ENCODE measurements at regions not wholly inside any gene's neighbourhood (a gene's known extent, or its start where the extent isn't known, plus 50 kb on each side); places are given as distances from the start of the nearest gene placed in this dataset.
"Not testable (repeated sequence)": the region's sequence is repeated elsewhere in the genome, so short reads cannot be mapped to it uniquely, and the experiment has no call there.

DNA sequence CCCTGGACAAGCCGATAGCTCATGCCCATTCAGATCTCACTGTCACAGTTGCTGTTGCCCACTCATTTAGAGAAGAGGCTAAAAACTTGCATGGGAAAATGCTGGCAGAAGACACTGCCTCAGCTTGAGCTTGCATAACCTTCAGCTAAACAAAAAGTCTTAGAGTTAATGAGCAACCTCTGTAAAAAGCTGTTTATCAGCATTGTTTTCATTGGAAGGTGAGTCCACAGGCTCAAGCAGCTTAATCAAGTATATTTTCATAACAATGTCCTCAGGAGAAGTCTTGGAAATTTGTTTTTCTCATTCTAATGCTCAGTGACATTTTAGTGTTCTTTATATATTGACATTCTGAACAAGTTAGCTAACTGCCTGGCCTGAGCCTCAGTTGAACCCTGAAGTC, 872.9 kb downstream of the TMTC2 start:
- Histone ChIP-seq H3K4me2 (ENCODE audit: low read length) (no peak overlapping the region), H2BK15ac (replicated peaks; ENCODE audit: low read depth) (no peak overlapping the region), H4K8ac (ENCODE audit: low read depth, low read length) (no peak overlapping the region), H3K56ac (ENCODE audit: low read length) (no peak overlapping the region), H3K4me1 (ENCODE audit: control insufficient read depth, low read depth, low read length) (no peaks in the 10 kb centered on the region), H2BK120ac (ENCODE audit: low read depth, low read length) (no peak overlapping the region), H3K27ac (ENCODE audit: low read depth, low read length) (no peak overlapping the region), H3K79me1 (ENCODE audit: low read length) (no peaks in the 10 kb centered on the region), H3K18ac (ENCODE audit: low read length) (no peak overlapping the region), H3K4ac (ENCODE audit: low read depth, low read length) (no peak overlapping the region), H3K27me3 (ENCODE audit: insufficient read depth, low read length, poor library complexity) (no peaks in the 10 kb centered on the region), H2AK5ac (ENCODE audit: low read length) (no peak overlapping the region), H3K79me2 (ENCODE audit: control insufficient read depth, insufficient read depth, low read length) (no peaks in the 10 kb centered on the region), H3K4me3 (ENCODE audit: low read length) (no peak overlapping the region), H3K36me3 (ENCODE audit: control insufficient read depth, insufficient read depth, low read length) (no peaks in the 10 kb centered on the region), H4K5ac (ENCODE audit: low read length) (no peak overlapping the region), H3K23ac (ENCODE audit: low read length) (no peak overlapping the region), H2BK5ac (ENCODE audit: low read length) (no peak overlapping the region), H3K9ac (ENCODE audit: low read length) (no peak overlapping the region)
- no CpG with 5 or more reads among the region's 1 CpG for WGBS (ENCODE audit: extremely low coverage, insufficient coverage, low lambda C conversion rate)
- no peak for DNase-seq

GRCh38 chr12:83556040-83556439, 869.3 kb downstream of the TMTC2 start:
- H4K5ac ChIP-seq (ENCODE audit: low read length); H3K56ac ChIP-seq (ENCODE audit: low read length); H3K4me3 ChIP-seq (ENCODE audit: low read length); H3K23ac ChIP-seq (ENCODE audit: low read length); H3K18ac ChIP-seq (ENCODE audit: low read length); H3K27me3 ChIP-seq (ENCODE audit: insufficient read depth, low read length, poor library complexity); H2AK5ac ChIP-seq (ENCODE audit: low read length); H3K79me1 ChIP-seq (ENCODE audit: low read length); H3K27ac ChIP-seq (ENCODE audit: low read depth, low read length); H3K4me1 ChIP-seq (ENCODE audit: control insufficient read depth, low read depth, low read length); DNase-seq; H3K79me2 ChIP-seq (ENCODE audit: control insufficient read depth, insufficient read depth, low read length); H2BK15ac ChIP-seq (replicated peaks; ENCODE audit: low read depth); H3K4me2 ChIP-seq (ENCODE audit: low read length); H3K4ac ChIP-seq (ENCODE audit: low read depth, low read length); H3K9ac ChIP-seq (ENCODE audit: low read length); H3K36me3 ChIP-seq (ENCODE audit: control insufficient read depth, insufficient read depth, low read length); H4K8ac ChIP-seq (ENCODE audit: low read depth, low read length); H2BK120ac ChIP-seq (ENCODE audit: low read depth, low read length); H2BK5ac ChIP-seq (ENCODE audit: low read length): not testable (repeated sequence)
- no CpG with 5 or more reads among the region's 7 CpGs for WGBS (ENCODE audit: extremely low coverage, insufficient coverage, low lambda C conversion rate)

GRCh38 chr12:83541446-83541845, 854.7 kb downstream of the TMTC2 start:
- no peak overlapping the region for H4K5ac ChIP-seq (ENCODE audit: low read length)
- no peak overlapping the region for H3K56ac ChIP-seq (ENCODE audit: low read length)
- H2BK120ac ChIP-seq (ENCODE audit: low read depth, low read length) = no peak overlapping the region
- H2BK15ac ChIP-seq (replicated peaks; ENCODE audit: low read depth) = no peak overlapping the region
- H3K79me1 ChIP-seq (ENCODE audit: low read length) = no peaks in the 10 kb centered on the region
- no peak overlapping the region for H3K9ac ChIP-seq (ENCODE audit: low read length)
- H3K23ac ChIP-seq (ENCODE audit: low read length) = no peak overlapping the region
- no peak overlapping the region for H3K27ac ChIP-seq (ENCODE audit: low read depth, low read length)
- H3K4me3 ChIP-seq (ENCODE audit: low read length) = no peak overlapping the region
- H3K18ac ChIP-seq (ENCODE audit: low read length) = no peak overlapping the region
- no peaks in the 10 kb centered on the region for H3K27me3 ChIP-seq (ENCODE audit: insufficient read depth, low read length, poor library complexity)
- H3K4me1 ChIP-seq (ENCODE audit: control insufficient read depth, low read depth, low read length) = no peaks in the 10 kb centered on the region
- no peak overlapping the region for H2AK5ac ChIP-seq (ENCODE audit: low read length)
- no peak overlapping the region for H3K4ac ChIP-seq (ENCODE audit: low read depth, low read length)
- no peaks in the 10 kb centered on the region for H3K36me3 ChIP-seq (ENCODE audit: control insufficient read depth, insufficient read depth, low read length)
- no peak overlapping the region for H3K4me2 ChIP-seq (ENCODE audit: low read length)
- H3K79me2 ChIP-seq (ENCODE audit: control insufficient read depth, insufficient read depth, low read length) = no peaks in the 10 kb centered on the region
- H4K8ac ChIP-seq (ENCODE audit: low read depth, low read length) = no peak overlapping the region
- H2BK5ac ChIP-seq (ENCODE audit: low read length) = no peak overlapping the region
- no peak for DNase-seq

- Histone ChIP-seq H3K9ac (ENCODE audit: low read length) (no peak overlapping the region), H3K56ac (ENCODE audit: low read length) (no peak overlapping the region), H2BK120ac (ENCODE audit: low read depth, low read length) (no peak overlapping the region), H3K4me1 (ENCODE audit: control insufficient read depth, low read depth, low read length) (no peaks in the 10 kb centered on the region), H3K4ac (ENCODE audit: low read depth, low read length) (no peak overlapping the region), H2BK15ac (replicated peaks; ENCODE audit: low read depth) (no peak overlapping the region), H3K23ac (ENCODE audit: low read length) (no peak overlapping the region), H3K4me2 (ENCODE audit: low read length) (no peak overlapping the region), H4K5ac (ENCODE audit: low read length) (no peak overlapping the region), H3K18ac (ENCODE audit: low read length) (no peak overlapping the region), H3K79me2 (ENCODE audit: control insufficient read depth, insufficient read depth, low read length) (no peaks in the 10 kb centered on the region), H4K8ac (ENCODE audit: low read depth, low read length) (no peak overlapping the region), H3K36me3 (ENCODE audit: control insufficient read depth, insufficient read depth, low read length) (no peaks in the 10 kb centered on the region), H3K79me1 (ENCODE audit: low read length) (no peaks in the 10 kb centered on the region), H2BK5ac (ENCODE audit: low read length) (no peak overlapping the region), H3K27ac (ENCODE audit: low read depth, low read length) (no peak overlapping the region), H2AK5ac (ENCODE audit: low read length) (no peak overlapping the region), H3K4me3 (ENCODE audit: low read length) (no peak overlapping the region), H3K27me3 (ENCODE audit: insufficient read depth, low read length, poor library complexity) (no peaks in the 10 kb centered on the region)
- no peak for DNase-seq
- no CpG with 5 or more reads among the region's 3 CpGs for WGBS (ENCODE audit: extremely low coverage, insufficient coverage, low lambda C conversion rate)
Measured at GRCh38 chr12:83538361-83538965, 851.8 kb downstream of the TMTC2 start.

DNA sequence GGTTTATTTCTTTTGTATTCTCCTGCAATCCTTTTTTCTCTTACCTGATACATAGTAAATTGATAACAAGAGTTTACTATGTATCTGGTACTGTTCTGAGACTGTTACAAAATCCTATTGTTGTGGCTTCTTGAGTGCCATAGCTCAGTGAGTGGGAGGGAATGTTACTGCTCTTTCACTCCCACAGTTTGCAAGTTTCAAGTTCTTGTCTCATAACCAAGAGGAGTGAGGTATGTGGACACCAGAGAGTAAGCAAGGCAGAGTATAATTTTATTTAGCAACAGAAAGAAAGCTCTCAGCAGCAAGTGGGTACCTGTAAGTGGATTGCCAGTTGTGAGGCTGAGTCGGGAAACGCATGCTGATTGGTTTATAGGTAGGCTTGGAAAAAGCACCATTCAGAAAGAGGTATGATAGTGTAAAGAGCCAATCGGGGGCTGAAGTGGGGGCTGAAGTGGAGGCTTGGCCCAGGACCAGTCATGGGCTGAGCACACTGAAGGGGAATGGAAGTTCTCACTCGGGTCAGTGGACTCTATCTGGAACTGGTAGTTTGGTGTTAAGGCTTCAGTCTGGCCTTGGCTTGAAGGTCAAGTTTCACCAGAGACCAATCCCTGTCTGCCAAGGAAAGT, 850.8 kb downstream of the TMTC2 start:
- Histone ChIP-seq H3K4ac (ENCODE audit: low read depth, low read length) (no peak overlapping the region), H2BK15ac (replicated peaks; ENCODE audit: low read depth) (no peak overlapping the region), H2AK5ac (ENCODE audit: low read length) (no peak overlapping the region), H3K79me2 (ENCODE audit: control insufficient read depth, insufficient read depth, low read length) (no peaks in the 10 kb centered on the region), H4K8ac (ENCODE audit: low read depth, low read length) (no peak overlapping the region), H3K4me3 (ENCODE audit: low read length) (no peak overlapping the region), H3K9ac (ENCODE audit: low read length) (no peak overlapping the region), H2BK5ac (ENCODE audit: low read length) (no peak overlapping the region), H2BK120ac (ENCODE audit: low read depth, low read length) (no peak overlapping the region), H3K23ac (ENCODE audit: low read length) (no peak overlapping the region), H3K4me1 (ENCODE audit: control insufficient read depth, low read depth, low read length) (no peaks in the 10 kb centered on the region), H3K4me2 (ENCODE audit: low read length) (no peak overlapping the region), H3K18ac (ENCODE audit: low read length) (no peak overlapping the region), H4K5ac (ENCODE audit: low read length) (no peak overlapping the region), H3K36me3 (ENCODE audit: control insufficient read depth, insufficient read depth, low read length) (no peaks in the 10 kb centered on the region), H3K79me1 (ENCODE audit: low read length) (no peaks in the 10 kb centered on the region), H3K27me3 (ENCODE audit: insufficient read depth, low read length, poor library complexity) (no peaks in the 10 kb centered on the region), H3K56ac (ENCODE audit: low read length) (no peak overlapping the region), H3K27ac (ENCODE audit: low read depth, low read length) (no peak overlapping the region)
- DNase-seq = no peak
- WGBS (ENCODE audit: extremely low coverage, insufficient coverage, low lambda C conversion rate) = no CpG with 5 or more reads among the region's 4 CpGs

GRCh38 chr12:83536496-83536895, 849.8 kb downstream of the TMTC2 start:
- no peaks in the 10 kb centered on the region for H3K36me3 ChIP-seq (ENCODE audit: control insufficient read depth, insufficient read depth, low read length)
- no peak overlapping the region for H4K8ac ChIP-seq (ENCODE audit: low read depth, low read length)
- H3K79me2 ChIP-seq (ENCODE audit: control insufficient read depth, insufficient read depth, low read length) = no peaks in the 10 kb centered on the region
- H3K23ac ChIP-seq (ENCODE audit: low read length) = no peak overlapping the region
- H2BK5ac ChIP-seq (ENCODE audit: low read length) = no peak overlapping the region
- no peak overlapping the region for H3K18ac ChIP-seq (ENCODE audit: low read length)
- H2BK15ac ChIP-seq (replicated peaks; ENCODE audit: low read depth) = no peak overlapping the region
- DNase-seq = no peak
- no peak overlapping the region for H2AK5ac ChIP-seq (ENCODE audit: low read length)
- H3K27me3 ChIP-seq (ENCODE audit: insufficient read depth, low read length, poor library complexity) = no peaks in the 10 kb centered on the region
- no peak overlapping the region for H3K27ac ChIP-seq (ENCODE audit: low read depth, low read length)
- no peak overlapping the region for H3K56ac ChIP-seq (ENCODE audit: low read length)
- no CpG with 5 or more reads among the region's 1 CpG for WGBS (ENCODE audit: extremely low coverage, insufficient coverage, low lambda C conversion rate)
- H3K4me2 ChIP-seq (ENCODE audit: low read length) = no peak overlapping the region
- no peak overlapping the region for H3K4me3 ChIP-seq (ENCODE audit: low read length)
- no peak overlapping the region for H3K9ac ChIP-seq (ENCODE audit: low read length)
- H3K4me1 ChIP-seq (ENCODE audit: control insufficient read depth, low read depth, low read length) = no peaks in the 10 kb centered on the region
- no peak overlapping the region for H2BK120ac ChIP-seq (ENCODE audit: low read depth, low read length)
- H3K79me1 ChIP-seq (ENCODE audit: low read length) = no peaks in the 10 kb centered on the region
- no peak overlapping the region for H4K5ac ChIP-seq (ENCODE audit: low read length)
- H3K4ac ChIP-seq (ENCODE audit: low read depth, low read length) = no peak overlapping the region
